GM12874 (cell line): ENCODE measurements at regions not wholly inside any gene's neighbourhood (a gene's known extent, or its start where the extent isn't known, plus 50 kb on each side); places are given as distances from the start of the nearest gene placed in this dataset.

ENCODE experiments used
- TF ChIP-seq, protein P1 (sequence below): IDR thresholded peaks from 2 replicates; pipeline ENCODE4 v1.5.1; 2011; ENCODE audit warnings: low read depth, mild to moderate bottlenecking, control low read depth, low read length, moderate library complexity; ENCODE audit not compliant: insufficient read depth

DNA sequence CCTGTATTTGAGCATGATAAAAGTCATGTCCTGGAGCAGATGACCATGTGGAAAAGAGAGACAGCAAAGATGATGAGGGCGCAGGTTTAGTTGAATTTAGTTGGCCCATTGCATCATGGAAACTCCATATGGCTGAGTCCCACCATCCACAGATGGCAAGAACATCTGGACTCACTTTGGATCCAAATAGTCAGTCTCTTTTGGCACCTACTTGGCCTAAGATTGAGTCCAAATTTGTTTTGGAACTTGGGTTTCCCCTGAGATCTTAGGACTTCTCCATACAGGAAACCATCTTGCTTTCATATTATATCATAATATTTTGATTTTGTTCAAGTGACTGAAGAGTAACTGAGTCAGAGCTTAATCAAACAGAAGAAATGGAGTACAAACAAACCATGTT lies 217.5 kb downstream of the DRD1 start:
- TF ChIP-seq, protein P1, sequence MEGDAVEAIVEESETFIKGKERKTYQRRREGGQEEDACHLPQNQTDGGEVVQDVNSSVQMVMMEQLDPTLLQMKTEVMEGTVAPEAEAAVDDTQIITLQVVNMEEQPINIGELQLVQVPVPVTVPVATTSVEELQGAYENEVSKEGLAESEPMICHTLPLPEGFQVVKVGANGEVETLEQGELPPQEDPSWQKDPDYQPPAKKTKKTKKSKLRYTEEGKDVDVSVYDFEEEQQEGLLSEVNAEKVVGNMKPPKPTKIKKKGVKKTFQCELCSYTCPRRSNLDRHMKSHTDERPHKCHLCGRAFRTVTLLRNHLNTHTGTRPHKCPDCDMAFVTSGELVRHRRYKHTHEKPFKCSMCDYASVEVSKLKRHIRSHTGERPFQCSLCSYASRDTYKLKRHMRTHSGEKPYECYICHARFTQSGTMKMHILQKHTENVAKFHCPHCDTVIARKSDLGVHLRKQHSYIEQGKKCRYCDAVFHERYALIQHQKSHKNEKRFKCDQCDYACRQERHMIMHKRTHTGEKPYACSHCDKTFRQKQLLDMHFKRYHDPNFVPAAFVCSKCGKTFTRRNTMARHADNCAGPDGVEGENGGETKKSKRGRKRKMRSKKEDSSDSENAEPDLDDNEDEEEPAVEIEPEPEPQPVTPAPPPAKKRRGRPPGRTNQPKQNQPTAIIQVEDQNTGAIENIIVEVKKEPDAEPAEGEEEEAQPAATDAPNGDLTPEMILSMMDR, result no peak

DNA sequence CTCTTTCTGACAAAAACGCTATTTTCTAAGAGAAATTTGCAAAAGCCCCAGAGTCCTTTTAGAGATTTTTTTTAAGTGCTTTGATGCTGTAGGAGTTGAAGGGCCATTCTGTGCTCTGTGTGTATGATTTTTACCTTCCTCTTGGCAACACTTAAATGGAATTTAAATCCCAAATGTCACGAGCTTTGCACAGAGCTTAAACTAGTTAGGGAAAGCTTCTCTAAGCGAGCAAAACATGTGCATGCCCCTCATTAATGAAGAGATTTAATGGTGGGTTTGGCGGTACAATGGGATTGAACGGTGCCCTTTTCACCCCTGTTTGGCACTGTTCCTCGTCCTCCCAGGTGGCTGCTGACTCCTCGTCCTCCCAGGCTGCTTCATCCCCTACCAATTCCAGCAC lies 220.7 kb downstream of the DRD1 start:
- TF ChIP-seq, protein P1, result no peak

DNA sequence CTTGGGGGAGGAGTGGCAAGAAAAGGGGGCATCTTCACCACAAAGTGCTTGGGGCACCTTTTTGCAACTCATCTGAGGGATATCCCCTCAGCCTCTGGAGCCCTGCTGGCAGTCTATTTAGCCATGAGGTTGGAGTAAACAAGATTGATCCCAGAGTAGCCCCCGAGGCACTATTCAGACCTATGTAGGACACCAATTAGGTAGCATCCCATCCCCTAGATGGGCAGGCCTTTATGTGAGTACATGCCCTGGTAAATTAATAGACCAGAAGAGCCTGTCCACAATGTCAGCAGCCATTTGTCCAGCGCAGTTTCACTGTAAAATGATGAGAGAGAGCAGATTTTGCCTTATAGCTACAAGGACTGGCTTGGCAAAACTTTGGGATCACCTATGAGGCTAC lies 221.4 kb downstream of the DRD1 start:
- TF ChIP-seq, protein P1, result no peak

DNA sequence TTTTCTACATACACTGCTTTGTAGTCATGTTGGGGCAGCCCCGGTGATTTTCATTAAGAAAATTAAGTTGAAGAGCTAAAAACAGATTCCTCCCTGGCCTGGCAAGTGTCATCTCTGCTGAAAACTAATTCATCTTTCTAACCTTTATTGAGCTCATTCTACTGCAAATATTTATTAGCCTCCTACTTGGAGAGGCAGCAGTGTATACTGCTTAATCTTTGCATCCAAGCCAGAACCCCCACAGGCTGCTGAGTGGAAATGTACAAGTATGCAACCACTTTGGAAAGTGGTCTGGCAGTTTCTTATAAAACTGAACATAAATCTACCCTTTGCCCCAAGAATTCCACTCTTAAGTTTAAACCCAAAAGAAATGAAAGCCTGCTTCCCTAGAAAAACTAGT lies 223.4 kb downstream of the DRD1 start:
- TF ChIP-seq, protein P1, result no peak

DNA sequence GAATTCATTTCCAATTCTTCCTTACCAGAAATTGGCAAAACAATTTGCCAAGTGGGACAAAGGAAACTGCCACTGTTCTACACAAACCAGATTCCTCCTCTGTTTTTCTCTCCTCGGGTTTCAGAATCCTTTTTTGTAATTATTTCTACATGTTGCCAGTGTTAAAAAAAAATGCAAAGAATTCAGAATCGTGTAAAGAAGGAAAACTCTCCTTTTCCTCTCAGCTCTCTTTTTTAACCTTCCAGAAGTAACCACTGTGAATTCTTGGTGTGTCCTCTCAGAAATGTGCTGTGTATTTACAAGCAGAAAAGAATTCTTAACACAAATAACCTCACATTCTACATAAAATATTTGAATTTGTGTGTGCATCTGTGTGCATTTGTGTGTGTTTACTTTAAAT lies 224.6 kb downstream of the DRD1 start:
- TF ChIP-seq, protein P1, result no peak

DNA sequence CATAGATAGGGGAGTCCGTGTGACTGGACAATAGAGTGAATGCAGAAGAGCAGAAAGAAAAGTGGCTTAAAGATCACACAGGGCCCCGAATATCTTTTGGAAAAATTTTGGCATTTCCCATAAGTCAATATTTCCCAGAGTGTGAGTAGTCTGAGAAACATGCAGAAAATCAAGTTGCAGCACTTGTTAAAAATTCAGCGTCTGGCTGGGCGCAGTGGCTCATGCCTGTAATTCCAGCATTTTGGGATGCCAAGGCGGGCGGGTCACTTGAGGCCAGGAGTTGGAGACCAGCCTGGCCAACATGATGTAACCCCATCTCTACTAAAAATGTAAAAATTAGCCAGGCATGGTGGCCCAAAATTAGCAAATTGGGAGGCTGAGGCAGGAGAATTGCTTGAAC lies 227.0 kb downstream of the DRD1 start:
- TF ChIP-seq, protein P1, result no peak

DNA sequence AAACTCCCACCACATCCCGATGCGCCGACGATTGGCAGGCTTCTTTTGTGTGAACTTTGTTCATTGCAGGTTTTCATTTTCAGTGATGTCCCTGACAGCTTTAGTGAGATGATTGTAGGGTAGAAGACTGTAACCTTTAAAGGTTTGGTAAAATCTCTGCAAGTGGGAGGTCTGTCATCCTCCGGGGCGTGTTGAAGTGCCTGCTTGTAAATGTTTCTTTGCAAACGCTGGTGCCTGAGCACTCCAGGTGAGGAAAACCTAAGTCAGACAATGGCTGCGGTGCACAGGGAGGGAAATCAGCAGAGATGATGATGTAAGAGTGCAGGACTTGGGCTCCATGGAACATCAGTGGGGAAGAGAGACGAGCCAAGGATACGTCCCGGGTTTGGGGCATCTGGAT lies 228.1 kb downstream of the DRD1 start:
- TF ChIP-seq, protein P1, result no peak

DNA sequence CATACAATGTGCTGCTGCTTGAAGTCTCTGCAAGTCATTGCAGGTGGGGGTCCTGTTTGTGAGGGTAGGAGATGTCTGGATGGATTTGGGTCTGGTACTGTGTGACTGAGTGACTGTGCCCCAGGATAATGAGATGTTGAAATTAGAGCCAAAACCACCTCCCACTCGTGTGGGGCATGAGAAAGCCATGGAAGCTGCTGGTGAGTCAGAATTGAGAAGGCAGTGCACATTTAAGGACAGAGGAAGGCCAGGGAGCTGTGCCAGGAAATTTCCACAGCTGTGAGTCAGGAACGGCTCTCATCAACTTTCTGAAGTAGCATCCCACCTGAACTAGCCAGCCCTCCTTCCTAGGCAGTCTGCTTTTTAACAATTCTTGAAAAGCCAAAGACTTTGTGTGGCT lies 229.8 kb downstream of the DRD1 start:
- TF ChIP-seq, protein P1, result no peak
